AG04450 (cell line): ENCODE measurements at regions not wholly inside any gene's neighbourhood (a gene's known extent, or its start where the extent isn't known, plus 50 kb on each side); places are given as distances from the start of the nearest gene placed in this dataset.

Experiments
- CTCF ChIA-PET: fragments of 300-600, 350-600 bp; formaldehyde crosslinking; extraction: SDS; loops from one replicate; lab custom pipeline; 2022; ENCODE audit warnings: antibody characterized with exemption, inconsistent platforms; lab: Charles Lee
- POLR2A ChIA-PET: fragments of 350-600 bp; formaldehyde crosslinking; extraction: SDS; loops from one replicate; lab custom pipeline; 2021; ENCODE audit warnings: antibody characterized with exemption, inconsistent platforms; lab: Yijun Ruan, JAX
- DNase-seq: peaks from one replicate; pipeline ENCODE4 v3.0.0-alpha.2; 2011; ENCODE audit warnings: low read depth, low spot score
- H3K27ac ChIP-seq: one replicate; pipeline ENCODE4 v1.5.1; 2012; ENCODE audit warnings: low read depth, low read length, control low read depth
- H3K27me3 ChIP-seq: one replicate; pipeline ENCODE4 v1.6.0; 2012; ENCODE audit warnings: low read length; ENCODE audit not compliant: control insufficient read depth, insufficient read depth
- H3K4me3 ChIP-seq: 2 replicates; pipeline ENCODE4 v1.5.1; 2011; ENCODE audit warnings: mild to moderate bottlenecking, low read depth, low read length, control low read depth
- H3K9me3 ChIP-seq: 2 replicates; pipeline ENCODE4 v1.5.1; 2012; ENCODE audit warnings: low read length; ENCODE audit not compliant: control insufficient read depth, insufficient read depth
- TF ChIP-seq, protein P1 (sequence below): IDR thresholded peaks from 2 replicates; pipeline ENCODE4 v1.5.1; 2011; ENCODE audit warnings: low read depth, low read length, control low read depth, inconsistent platforms

GRCh38 chr9:32069169-32069813 lies 315.2 kb upstream of the ACO1 start:
- POLR2A ChIA-PET = no interaction called here
- CTCF ChIA-PET = no interaction called here

GRCh38 chr9:32069969-32070368 lies 314.5 kb upstream of the ACO1 start:
- POLR2A ChIA-PET = no interaction called here
- TF ChIP-seq, protein P1, sequence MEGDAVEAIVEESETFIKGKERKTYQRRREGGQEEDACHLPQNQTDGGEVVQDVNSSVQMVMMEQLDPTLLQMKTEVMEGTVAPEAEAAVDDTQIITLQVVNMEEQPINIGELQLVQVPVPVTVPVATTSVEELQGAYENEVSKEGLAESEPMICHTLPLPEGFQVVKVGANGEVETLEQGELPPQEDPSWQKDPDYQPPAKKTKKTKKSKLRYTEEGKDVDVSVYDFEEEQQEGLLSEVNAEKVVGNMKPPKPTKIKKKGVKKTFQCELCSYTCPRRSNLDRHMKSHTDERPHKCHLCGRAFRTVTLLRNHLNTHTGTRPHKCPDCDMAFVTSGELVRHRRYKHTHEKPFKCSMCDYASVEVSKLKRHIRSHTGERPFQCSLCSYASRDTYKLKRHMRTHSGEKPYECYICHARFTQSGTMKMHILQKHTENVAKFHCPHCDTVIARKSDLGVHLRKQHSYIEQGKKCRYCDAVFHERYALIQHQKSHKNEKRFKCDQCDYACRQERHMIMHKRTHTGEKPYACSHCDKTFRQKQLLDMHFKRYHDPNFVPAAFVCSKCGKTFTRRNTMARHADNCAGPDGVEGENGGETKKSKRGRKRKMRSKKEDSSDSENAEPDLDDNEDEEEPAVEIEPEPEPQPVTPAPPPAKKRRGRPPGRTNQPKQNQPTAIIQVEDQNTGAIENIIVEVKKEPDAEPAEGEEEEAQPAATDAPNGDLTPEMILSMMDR = no peak

More at GRCh38 chr9:32069169-32069813, 315.2 kb upstream of the ACO1 start:
- no peak for DNase-seq
- Histone ChIP-seq H3K9me3 (peaks cover 12% of the 10 kb centered on the region), H3K27me3 (no peaks in the 10 kb centered on the region), H3K27ac (no peak overlapping the region), H3K4me3 (no peak overlapping the region)
- TF ChIP-seq, protein P1 = no peak

DNA sequence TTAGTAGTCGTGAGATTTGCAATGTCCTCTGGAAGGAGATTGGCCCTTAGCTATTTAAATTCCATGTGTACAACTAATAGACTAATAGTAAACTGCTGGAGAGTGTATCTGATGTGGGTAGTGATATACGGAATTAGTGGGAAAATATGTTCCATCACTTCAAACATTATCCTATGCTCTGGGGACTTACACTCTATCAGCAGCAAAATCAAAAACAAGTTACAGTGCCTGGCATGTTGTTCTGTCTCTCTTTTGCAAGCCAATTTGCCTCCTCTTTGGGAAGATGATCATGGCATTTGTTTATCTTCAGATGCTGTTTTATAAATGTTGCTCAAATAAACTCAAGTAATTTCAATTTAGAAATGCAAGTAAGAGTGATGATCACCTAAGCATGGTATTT lies 311.9 kb upstream of the ACO1 start:
- TF ChIP-seq, protein P1 = no peak
- ChIA-PET CTCF (no interaction called here), POLR2A (no interaction called here)
- Histone ChIP-seq H3K27me3 (no peaks in the 10 kb centered on the region), H3K4me3 (no peak overlapping the region), H3K9me3 (peaks cover 12% of the 10 kb centered on the region), H3K27ac (no peak overlapping the region)
- no peak for DNase-seq

More at GRCh38 chr9:32069969-32070368, 314.5 kb upstream of the ACO1 start:
- no peak overlapping the region for H3K4me3 ChIP-seq
- H3K27ac ChIP-seq = no peak overlapping the region
- peaks cover 12% of the 10 kb centered on the region for H3K9me3 ChIP-seq
- DNase-seq = no peak
- CTCF ChIA-PET = no interaction called here
- H3K27me3 ChIP-seq = no peaks in the 10 kb centered on the region

DNA sequence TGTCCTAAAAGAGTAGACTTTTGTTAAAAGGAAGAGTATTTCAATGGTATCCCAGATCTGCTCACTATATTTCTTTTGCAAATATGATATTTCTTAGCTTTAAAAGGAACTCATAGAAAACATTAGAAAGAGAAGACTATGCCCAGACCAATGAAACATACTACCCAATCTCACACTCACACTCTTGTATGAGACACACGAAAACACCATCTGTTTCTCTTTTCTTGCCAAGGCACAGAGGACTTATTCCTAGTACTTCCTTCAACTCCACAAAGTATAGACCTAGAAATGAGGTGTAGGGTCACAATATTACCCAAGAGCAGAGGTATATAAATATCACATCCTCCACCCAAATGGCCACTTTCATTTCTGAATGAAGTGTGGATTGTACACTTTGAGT lies 292.4 kb upstream of the ACO1 start:
- H3K4me3 ChIP-seq = no peak overlapping the region
- no peak for DNase-seq
- no peak overlapping the region for H3K27ac ChIP-seq
- POLR2A ChIA-PET = no interaction called here
- CTCF ChIA-PET = no interaction called here
- TF ChIP-seq, protein P1 = no peak
- H3K9me3 ChIP-seq = no peaks in the 10 kb centered on the region; the same call in 1 of the 2 replicates
- H3K27me3 ChIP-seq = no peaks in the 10 kb centered on the region

GRCh38 chr9:32117291-32117690 lies 267.2 kb upstream of the ACO1 start:
- DNase-seq = no peak
- TF ChIP-seq, protein P1 = no peak
- Histone ChIP-seq H3K4me3 (no peak overlapping the region), H3K27ac (no peak overlapping the region), H3K9me3 (peaks cover 8% of the 10 kb centered on the region; the same call in 1 of the 2 replicates), H3K27me3 (no peaks in the 10 kb centered on the region)
- ChIA-PET POLR2A (no interaction called here), CTCF (no interaction called here)
